ENCODE measurements at regions not wholly inside any gene's neighbourhood (a gene's known extent, or its start where the extent isn't known, plus 50 kb on each side); places are given as distances from the start of the nearest gene placed in this dataset.

GRCh38 chr12:32952681-32953080 is 56.1 kb upstream of the PKP2 start:
- no peaks in the 10 kb centered on the region for H3K4me1 ChIP-seq (replicated peaks in 1 of 2; ENCODE audit: control insufficient read depth in 2 of 2, insufficient read depth in 2 of 2, low read length in 2 of 2)
- no peaks in the 10 kb centered on the region for H3K9me3 ChIP-seq (replicated peaks; ENCODE audit: control insufficient read depth, insufficient read depth, low read depth, low read length)
- no TSS peak for BruUV-seq (replicated peaks)
- no peak overlapping the region for H3K4me2 ChIP-seq (ENCODE audit: insufficient read depth, low read length)
- WGBS (ENCODE audit: insufficient coverage, low coverage, missing lambda C conversion rate): 0% methylated on average over 3 of the region's 3 CpGs
- ChIA-PET POLR2A (no interaction called here), CTCF (ENCODE audit: low intra/inter-chr PET ratio) (no interaction called here)
- in situ Hi-C loops (cut with MboI): no loop called here
- DNase-seq (ENCODE audit: extremely low read depth in 1 of 4, low spot score in 3 of 4) (no peak), FAIRE-seq (no peak), ATAC-seq (no peak)
- intact Hi-C loops (cut with micrococcal nuclease): no loop called here
- H3K4me3 ChIP-seq: no peak overlapping the region
- no peaks in the 10 kb centered on the region for H4K20me1 ChIP-seq (replicated peaks; ENCODE audit: control insufficient read depth, insufficient read depth, low read length)
- no peaks in the 10 kb centered on the region for H3K79me2 ChIP-seq (ENCODE audit: control insufficient read depth, insufficient read depth, low read length)
- no peak overlapping the region for H3K27ac ChIP-seq (ENCODE audit: extremely low read depth, low read depth, low read length)
- no peaks in the 10 kb centered on the region for H3K27me3 ChIP-seq (ENCODE audit: control insufficient read depth in 2 of 2, insufficient read depth in 2 of 2, low read length in 2 of 2)
- no peak overlapping the region for H2AFZ ChIP-seq (ENCODE audit: low read depth, low read length)
- no peaks in the 10 kb centered on the region for H3K9me1 ChIP-seq (ENCODE audit: control insufficient read depth, insufficient read depth, low read length)
- no peaks in the 10 kb centered on the region for H3K36me3 ChIP-seq (ENCODE audit: control insufficient read depth, insufficient read depth, low read length)
- no peak overlapping the region for H3K9ac ChIP-seq (ENCODE audit: insufficient read depth in 1 of 2, low read depth in 2 of 2, low read length in 2 of 2)
- TF ChIP-seq NFATC3 (IDR thresholded peaks at IDR 0.05): no peak
- TF ChIP-seq MEIS2 (IDR thresholded peaks at IDR 0.05; ENCODE audit: partially characterized antibody): no peak
- no peak for TF ChIP-seq NELFE (IDR thresholded peaks at IDR 0.05; ENCODE audit: insufficient read depth, insufficient read length)
- no peak for TF ChIP-seq IRF9 (tag; IDR thresholded peaks at IDR 0.05)
- TF ChIP-seq TCF7L2 (IDR thresholded peaks at IDR 0.05; ENCODE audit: low read depth, low read length): no peak
- TF ChIP-seq HLTF (IDR thresholded peaks at IDR 0.05): no peak
- TF ChIP-seq GTF2E2 (tag; IDR thresholded peaks at IDR 0.05): no peak
- TF ChIP-seq MYC (IDR thresholded peaks at IDR 0.05; ENCODE audit: low read depth, low read length): no peak
- TF ChIP-seq MYC (CRISPR knock-in tag; IDR thresholded peaks at IDR 0.05; ENCODE audit: borderline replicate concordance, low read depth): no peak
- no peak for TF ChIP-seq KDM1A (IDR thresholded peaks at IDR 0.05)
- TF ChIP-seq MXD1 (CRISPR knock-in tag; IDR thresholded peaks at IDR 0.05; ENCODE audit: borderline replicate concordance, poor library complexity, severe bottlenecking): no peak
- TF ChIP-seq FOXA1 (IDR thresholded peaks at IDR 0.05; ENCODE audit: borderline replicate concordance): no peak
- no peak for TF ChIP-seq ZC3H4 (CRISPR knock-in tag; IDR thresholded peaks at IDR 0.05; ENCODE audit: borderline replicate concordance)
- TF ChIP-seq DEAF1 (CRISPR knock-in tag; IDR thresholded peaks at IDR 0.05): no peak
- TF ChIP-seq POLR3G (IDR thresholded peaks at IDR 0.05; ENCODE audit: extremely low read depth, insufficient read length, insufficient replicate concordance): no peak
- TF ChIP-seq HBP1 (CRISPR knock-in tag; IDR thresholded peaks at IDR 0.05): no peak
- no peak for TF ChIP-seq ZMIZ1 (IDR thresholded peaks at IDR 0.05; ENCODE audit: low read depth in 2 of 2, low read length in 2 of 2)

All from K562 (cell line).